HL-60 (cell line): ENCODE measurements at regions not wholly inside any gene's neighbourhood (a gene's known extent, or its start where the extent isn't known, plus 50 kb on each side); places are given as distances from the start of the nearest gene placed in this dataset.

Source experiments
- GABPA ChIP-seq: IDR thresholded peaks from 2 replicates; pipeline ENCODE4 v1.6.1; 2012; ENCODE audit warnings: low read depth
- POLR2AphosphoS5 ChIP-seq: IDR thresholded peaks from 2 replicates; pipeline ENCODE4 v1.6.1; 2012; ENCODE audit warnings: low read depth
- TF ChIP-seq, protein P1 (sequence below): IDR thresholded peaks from one replicate; pipeline ENCODE4 v1.5.1; 2011; ENCODE audit warnings: low read length, control low read depth, inconsistent platforms; ENCODE audit not compliant: insufficient read depth
- TF ChIP-seq, protein P2 (sequence below): IDR thresholded peaks from 2 replicates; pipeline ENCODE4 v1.6.1; 2012; ENCODE audit warnings: low read depth; ENCODE audit not compliant: insufficient replicate concordance

DNA sequence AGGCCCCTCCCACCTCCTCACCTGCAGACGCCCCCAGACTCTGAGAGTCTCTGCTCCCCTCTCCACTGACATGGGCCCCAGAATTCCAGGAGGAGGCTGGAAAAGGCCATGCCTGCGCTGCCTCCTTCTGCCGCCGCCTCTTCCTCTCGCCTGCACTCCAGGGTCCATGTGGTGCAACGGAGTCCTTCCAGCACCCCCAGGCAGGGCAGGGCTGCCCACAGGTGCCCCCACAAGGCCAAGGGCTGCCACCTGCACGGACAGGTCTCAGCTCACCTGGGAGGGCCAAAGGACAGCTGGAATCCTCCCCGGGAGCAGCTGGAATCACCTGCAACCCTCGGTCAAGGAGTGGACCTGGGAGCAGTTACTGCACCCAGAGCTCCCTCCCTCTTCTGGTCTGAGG, 194.9 kb downstream of the RBFOX3 start:
- TF ChIP-seq, protein P1, sequence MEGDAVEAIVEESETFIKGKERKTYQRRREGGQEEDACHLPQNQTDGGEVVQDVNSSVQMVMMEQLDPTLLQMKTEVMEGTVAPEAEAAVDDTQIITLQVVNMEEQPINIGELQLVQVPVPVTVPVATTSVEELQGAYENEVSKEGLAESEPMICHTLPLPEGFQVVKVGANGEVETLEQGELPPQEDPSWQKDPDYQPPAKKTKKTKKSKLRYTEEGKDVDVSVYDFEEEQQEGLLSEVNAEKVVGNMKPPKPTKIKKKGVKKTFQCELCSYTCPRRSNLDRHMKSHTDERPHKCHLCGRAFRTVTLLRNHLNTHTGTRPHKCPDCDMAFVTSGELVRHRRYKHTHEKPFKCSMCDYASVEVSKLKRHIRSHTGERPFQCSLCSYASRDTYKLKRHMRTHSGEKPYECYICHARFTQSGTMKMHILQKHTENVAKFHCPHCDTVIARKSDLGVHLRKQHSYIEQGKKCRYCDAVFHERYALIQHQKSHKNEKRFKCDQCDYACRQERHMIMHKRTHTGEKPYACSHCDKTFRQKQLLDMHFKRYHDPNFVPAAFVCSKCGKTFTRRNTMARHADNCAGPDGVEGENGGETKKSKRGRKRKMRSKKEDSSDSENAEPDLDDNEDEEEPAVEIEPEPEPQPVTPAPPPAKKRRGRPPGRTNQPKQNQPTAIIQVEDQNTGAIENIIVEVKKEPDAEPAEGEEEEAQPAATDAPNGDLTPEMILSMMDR, result no peak
- TF ChIP-seq, protein P2, sequence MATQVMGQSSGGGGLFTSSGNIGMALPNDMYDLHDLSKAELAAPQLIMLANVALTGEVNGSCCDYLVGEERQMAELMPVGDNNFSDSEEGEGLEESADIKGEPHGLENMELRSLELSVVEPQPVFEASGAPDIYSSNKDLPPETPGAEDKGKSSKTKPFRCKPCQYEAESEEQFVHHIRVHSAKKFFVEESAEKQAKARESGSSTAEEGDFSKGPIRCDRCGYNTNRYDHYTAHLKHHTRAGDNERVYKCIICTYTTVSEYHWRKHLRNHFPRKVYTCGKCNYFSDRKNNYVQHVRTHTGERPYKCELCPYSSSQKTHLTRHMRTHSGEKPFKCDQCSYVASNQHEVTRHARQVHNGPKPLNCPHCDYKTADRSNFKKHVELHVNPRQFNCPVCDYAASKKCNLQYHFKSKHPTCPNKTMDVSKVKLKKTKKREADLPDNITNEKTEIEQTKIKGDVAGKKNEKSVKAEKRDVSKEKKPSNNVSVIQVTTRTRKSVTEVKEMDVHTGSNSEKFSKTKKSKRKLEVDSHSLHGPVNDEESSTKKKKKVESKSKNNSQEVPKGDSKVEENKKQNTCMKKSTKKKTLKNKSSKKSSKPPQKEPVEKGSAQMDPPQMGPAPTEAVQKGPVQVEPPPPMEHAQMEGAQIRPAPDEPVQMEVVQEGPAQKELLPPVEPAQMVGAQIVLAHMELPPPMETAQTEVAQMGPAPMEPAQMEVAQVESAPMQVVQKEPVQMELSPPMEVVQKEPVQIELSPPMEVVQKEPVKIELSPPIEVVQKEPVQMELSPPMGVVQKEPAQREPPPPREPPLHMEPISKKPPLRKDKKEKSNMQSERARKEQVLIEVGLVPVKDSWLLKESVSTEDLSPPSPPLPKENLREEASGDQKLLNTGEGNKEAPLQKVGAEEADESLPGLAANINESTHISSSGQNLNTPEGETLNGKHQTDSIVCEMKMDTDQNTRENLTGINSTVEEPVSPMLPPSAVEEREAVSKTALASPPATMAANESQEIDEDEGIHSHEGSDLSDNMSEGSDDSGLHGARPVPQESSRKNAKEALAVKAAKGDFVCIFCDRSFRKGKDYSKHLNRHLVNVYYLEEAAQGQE, result no peak
- TF ChIP-seq GABPA, result no peak
- no peak for TF ChIP-seq POLR2AphosphoS5
